ENCODE measurements at regions not wholly inside any gene's neighbourhood (a gene's known extent, or its start where the extent isn't known, plus 50 kb on each side); places are given as distances from the start of the nearest gene placed in this dataset.

DNA sequence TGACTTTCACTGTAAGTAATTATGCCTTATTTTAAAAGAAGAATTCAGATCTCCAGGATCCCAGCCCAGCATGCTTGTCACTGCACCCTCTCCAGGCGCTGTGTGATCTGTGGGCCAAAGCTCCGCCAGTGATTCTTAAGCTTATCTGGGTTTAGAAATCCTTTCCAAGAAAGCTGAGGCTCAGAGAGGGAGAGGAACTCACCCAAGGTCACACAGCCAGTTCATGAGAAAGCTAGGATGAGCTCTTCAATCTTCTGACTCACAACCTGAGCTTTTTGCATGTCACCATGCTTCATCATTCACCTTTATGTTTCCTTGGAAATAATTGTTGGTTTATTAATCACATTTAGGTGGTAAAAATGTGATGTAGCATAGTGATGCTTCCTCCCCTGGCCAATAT, 136.6 kb upstream of the HAND1 start:
- TF ChIP-seq, protein P1, sequence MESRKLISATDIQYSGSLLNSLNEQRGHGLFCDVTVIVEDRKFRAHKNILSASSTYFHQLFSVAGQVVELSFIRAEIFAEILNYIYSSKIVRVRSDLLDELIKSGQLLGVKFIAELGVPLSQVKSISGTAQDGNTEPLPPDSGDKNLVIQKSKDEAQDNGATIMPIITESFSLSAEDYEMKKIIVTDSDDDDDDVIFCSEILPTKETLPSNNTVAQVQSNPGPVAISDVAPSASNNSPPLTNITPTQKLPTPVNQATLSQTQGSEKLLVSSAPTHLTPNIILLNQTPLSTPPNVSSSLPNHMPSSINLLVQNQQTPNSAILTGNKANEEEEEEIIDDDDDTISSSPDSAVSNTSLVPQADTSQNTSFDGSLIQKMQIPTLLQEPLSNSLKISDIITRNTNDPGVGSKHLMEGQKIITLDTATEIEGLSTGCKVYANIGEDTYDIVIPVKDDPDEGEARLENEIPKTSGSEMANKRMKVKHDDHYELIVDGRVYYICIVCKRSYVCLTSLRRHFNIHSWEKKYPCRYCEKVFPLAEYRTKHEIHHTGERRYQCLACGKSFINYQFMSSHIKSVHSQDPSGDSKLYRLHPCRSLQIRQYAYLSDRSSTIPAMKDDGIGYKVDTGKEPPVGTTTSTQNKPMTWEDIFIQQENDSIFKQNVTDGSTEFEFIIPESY (IDR thresholded peaks at IDR 0.05; ENCODE audit: extremely low read depth, insufficient replicate concordance, low read length), result no peak
- TF ChIP-seq, protein P2, sequence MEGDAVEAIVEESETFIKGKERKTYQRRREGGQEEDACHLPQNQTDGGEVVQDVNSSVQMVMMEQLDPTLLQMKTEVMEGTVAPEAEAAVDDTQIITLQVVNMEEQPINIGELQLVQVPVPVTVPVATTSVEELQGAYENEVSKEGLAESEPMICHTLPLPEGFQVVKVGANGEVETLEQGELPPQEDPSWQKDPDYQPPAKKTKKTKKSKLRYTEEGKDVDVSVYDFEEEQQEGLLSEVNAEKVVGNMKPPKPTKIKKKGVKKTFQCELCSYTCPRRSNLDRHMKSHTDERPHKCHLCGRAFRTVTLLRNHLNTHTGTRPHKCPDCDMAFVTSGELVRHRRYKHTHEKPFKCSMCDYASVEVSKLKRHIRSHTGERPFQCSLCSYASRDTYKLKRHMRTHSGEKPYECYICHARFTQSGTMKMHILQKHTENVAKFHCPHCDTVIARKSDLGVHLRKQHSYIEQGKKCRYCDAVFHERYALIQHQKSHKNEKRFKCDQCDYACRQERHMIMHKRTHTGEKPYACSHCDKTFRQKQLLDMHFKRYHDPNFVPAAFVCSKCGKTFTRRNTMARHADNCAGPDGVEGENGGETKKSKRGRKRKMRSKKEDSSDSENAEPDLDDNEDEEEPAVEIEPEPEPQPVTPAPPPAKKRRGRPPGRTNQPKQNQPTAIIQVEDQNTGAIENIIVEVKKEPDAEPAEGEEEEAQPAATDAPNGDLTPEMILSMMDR (IDR thresholded peaks at IDR 0.05 in 2 of 3, conservative IDR thresholded peaks at IDR 0.05 in 1 of 3; ENCODE audit: borderline replicate concordance in 1 of 3, insufficient read depth in 1 of 3, low read depth in 2 of 3, low read length in 2 of 3), result no peak
- no peak for TF ChIP-seq YY1 (IDR thresholded peaks at IDR 0.05; ENCODE audit: extremely low read depth, insufficient replicate concordance, low read depth, low read length)
- TF ChIP-seq RAD21 (IDR thresholded peaks at IDR 0.05; ENCODE audit: low read depth), result no peak
- no peak for TF ChIP-seq POLR2A (IDR thresholded peaks at IDR 0.05; ENCODE audit: borderline replicate concordance, extremely low read depth, insufficient read depth, insufficient read length)
- TF ChIP-seq, protein P3, sequence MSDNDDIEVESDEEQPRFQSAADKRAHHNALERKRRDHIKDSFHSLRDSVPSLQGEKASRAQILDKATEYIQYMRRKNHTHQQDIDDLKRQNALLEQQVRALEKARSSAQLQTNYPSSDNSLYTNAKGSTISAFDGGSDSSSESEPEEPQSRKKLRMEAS (IDR thresholded peaks at IDR 0.05), result no peak
- no peak for TF ChIP-seq EZH2 (IDR thresholded peaks at IDR 0.05)
- no peak for TF ChIP-seq POLR2AphosphoS5 (IDR thresholded peaks at IDR 0.05; ENCODE audit: low read depth, low read length)
- no peak for TF ChIP-seq EZH2phosphoT487 (IDR thresholded peaks at IDR 0.05; ENCODE audit: borderline replicate concordance)
- TF ChIP-seq ZNF274 (IDR thresholded peaks at IDR 0.05; ENCODE audit: low read depth, low read length), result no peak
- TF ChIP-seq, protein P4, sequence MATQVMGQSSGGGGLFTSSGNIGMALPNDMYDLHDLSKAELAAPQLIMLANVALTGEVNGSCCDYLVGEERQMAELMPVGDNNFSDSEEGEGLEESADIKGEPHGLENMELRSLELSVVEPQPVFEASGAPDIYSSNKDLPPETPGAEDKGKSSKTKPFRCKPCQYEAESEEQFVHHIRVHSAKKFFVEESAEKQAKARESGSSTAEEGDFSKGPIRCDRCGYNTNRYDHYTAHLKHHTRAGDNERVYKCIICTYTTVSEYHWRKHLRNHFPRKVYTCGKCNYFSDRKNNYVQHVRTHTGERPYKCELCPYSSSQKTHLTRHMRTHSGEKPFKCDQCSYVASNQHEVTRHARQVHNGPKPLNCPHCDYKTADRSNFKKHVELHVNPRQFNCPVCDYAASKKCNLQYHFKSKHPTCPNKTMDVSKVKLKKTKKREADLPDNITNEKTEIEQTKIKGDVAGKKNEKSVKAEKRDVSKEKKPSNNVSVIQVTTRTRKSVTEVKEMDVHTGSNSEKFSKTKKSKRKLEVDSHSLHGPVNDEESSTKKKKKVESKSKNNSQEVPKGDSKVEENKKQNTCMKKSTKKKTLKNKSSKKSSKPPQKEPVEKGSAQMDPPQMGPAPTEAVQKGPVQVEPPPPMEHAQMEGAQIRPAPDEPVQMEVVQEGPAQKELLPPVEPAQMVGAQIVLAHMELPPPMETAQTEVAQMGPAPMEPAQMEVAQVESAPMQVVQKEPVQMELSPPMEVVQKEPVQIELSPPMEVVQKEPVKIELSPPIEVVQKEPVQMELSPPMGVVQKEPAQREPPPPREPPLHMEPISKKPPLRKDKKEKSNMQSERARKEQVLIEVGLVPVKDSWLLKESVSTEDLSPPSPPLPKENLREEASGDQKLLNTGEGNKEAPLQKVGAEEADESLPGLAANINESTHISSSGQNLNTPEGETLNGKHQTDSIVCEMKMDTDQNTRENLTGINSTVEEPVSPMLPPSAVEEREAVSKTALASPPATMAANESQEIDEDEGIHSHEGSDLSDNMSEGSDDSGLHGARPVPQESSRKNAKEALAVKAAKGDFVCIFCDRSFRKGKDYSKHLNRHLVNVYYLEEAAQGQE (IDR thresholded peaks at IDR 0.05; ENCODE audit: low read depth), result no peak
- TF ChIP-seq EGR1 (IDR thresholded peaks at IDR 0.05; ENCODE audit: low read depth), result no peak
- TF ChIP-seq SIN3A (IDR thresholded peaks at IDR 0.05; ENCODE audit: low read depth), result no peak
- no peak for TF ChIP-seq JUND (IDR thresholded peaks at IDR 0.05)
